Fibroblast of lung (primary cell): ENCODE measurements at regions not wholly inside any gene's neighbourhood (a gene's known extent, or its start where the extent isn't known, plus 50 kb on each side); places are given as distances from the start of the nearest gene placed in this dataset.
"Not testable (repeated sequence)": the region's sequence is repeated elsewhere in the genome, so short reads cannot be mapped to it uniquely, and the experiment has no call there.

ENCODE experiments used
- EZH2 ChIP-seq: IDR thresholded peaks from 2 replicates; pipeline ENCODE4 v1.5.1; 2012; ENCODE audit warnings: low read length, control low read depth, mild to moderate bottlenecking; ENCODE audit errors: missing control alignments
- TF ChIP-seq, protein P1 (sequence below), 2 donors: IDR thresholded peaks in 1 of 2; conservative IDR thresholded peaks in 1 of 2; 1 replicate in 1 of 2; 2 replicates in 1 of 2; pipeline ENCODE4 v1.5.1; 2011 to 2012; ENCODE audit warnings: low read length in 2 of 2, control low read depth in 1 of 2, inconsistent platforms in 1 of 2, low read depth in 1 of 2, mild to moderate bottlenecking in 1 of 2

DNA sequence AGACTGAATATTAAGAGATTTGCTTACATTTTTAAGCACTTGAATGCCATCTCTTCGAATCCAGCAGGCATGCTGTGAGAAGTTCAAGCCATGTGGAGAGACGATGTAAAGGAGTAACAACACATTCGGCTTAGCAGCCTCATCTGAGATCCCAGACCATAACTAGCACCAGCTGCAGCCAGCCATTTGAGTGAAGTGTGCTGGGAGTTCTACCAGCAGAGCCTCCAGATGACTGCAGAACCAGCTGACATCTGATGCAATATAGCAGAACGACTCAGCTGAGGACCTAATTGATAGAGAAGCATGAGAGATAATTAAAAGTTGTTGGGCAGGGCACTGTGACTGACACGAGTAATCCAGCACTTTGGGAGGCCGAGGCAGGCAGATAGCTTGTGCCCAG, 98.2 kb upstream of the NOX4 start:
- TF ChIP-seq EZH2 = not testable (repeated sequence)
- TF ChIP-seq, protein P1, sequence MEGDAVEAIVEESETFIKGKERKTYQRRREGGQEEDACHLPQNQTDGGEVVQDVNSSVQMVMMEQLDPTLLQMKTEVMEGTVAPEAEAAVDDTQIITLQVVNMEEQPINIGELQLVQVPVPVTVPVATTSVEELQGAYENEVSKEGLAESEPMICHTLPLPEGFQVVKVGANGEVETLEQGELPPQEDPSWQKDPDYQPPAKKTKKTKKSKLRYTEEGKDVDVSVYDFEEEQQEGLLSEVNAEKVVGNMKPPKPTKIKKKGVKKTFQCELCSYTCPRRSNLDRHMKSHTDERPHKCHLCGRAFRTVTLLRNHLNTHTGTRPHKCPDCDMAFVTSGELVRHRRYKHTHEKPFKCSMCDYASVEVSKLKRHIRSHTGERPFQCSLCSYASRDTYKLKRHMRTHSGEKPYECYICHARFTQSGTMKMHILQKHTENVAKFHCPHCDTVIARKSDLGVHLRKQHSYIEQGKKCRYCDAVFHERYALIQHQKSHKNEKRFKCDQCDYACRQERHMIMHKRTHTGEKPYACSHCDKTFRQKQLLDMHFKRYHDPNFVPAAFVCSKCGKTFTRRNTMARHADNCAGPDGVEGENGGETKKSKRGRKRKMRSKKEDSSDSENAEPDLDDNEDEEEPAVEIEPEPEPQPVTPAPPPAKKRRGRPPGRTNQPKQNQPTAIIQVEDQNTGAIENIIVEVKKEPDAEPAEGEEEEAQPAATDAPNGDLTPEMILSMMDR (conservative IDR thresholded peaks at IDR 0.05 in 1 of 2, IDR thresholded peaks at IDR 0.05 in 1 of 2; ENCODE audit: low read depth in 1 of 2, low read length in 2 of 2) = not testable (repeated sequence)
